Fibroblast of peridontal ligament (primary cell): ENCODE measurements at regions not wholly inside any gene's neighbourhood (a gene's known extent, or its start where the extent isn't known, plus 50 kb on each side); places are given as distances from the start of the nearest gene placed in this dataset.
"Not testable (repeated sequence)": the region's sequence is repeated elsewhere in the genome, so short reads cannot be mapped to it uniquely, and the experiment has no call there.

ENCODE experiments used
- DNase-seq: peaks from one replicate; pipeline ENCODE4 v3.0.0-alpha.2; 2010; ENCODE audit errors: extremely low read depth

DNA sequence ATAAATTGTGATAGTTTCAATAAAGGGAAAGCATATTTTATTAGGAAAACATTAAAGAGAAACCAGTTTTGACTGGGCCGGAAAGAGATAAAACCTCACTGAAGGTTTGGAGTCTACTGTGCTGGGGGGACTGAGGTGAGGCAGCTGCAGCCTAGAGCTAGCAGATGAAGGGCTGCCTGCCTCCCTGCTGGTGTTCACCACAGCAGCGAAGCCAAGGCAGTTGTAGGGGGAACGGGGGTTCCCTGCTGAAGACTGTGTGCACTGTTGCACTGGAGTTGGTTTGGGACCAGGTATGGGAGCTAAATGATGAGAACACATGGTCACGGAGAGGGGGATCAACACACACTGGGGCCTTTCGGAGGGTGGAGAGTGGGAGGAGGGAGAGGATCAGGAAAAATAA lies 546.5 kb upstream of the SMIM31 start:
- no peak for DNase-seq

DNA sequence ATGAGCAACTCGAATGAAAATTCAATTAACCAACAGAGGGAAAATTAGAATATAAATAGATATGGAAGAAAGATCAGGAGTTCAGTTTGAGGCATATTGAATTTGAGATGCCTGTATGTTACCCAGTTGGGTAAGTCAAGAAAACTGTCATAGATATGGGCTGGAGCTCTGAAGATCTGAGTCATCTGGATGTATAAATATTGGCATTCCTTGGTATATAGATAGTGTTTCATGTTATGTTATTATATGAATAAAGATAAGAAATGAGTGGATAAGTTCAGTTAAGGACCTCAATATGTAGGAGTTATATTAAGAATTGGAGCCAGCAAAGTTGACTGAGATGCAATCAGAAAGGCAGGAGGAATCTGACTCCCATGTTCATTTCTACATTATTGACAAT lies 543.6 kb upstream of the SMIM31 start:
- no peak for DNase-seq

DNA sequence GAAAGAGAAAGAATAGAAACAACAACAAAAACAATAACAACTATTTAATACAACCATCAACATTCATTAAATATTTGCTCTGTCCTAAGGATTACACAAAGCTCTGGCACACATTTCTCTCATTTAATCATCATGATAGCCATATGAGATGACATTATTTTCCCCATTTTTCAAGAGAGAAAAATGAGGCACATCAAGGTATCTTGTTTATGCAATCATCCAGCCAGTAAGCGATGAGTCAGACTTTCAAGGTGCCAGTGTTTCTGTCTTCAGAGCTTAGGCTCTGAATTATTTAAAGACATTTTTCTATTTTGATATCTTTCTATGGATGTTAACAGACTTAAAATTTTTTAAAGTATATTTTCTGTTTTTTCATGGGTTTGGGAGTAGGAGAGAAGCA lies 541.8 kb upstream of the SMIM31 start:
- DNase-seq, result no peak

DNA sequence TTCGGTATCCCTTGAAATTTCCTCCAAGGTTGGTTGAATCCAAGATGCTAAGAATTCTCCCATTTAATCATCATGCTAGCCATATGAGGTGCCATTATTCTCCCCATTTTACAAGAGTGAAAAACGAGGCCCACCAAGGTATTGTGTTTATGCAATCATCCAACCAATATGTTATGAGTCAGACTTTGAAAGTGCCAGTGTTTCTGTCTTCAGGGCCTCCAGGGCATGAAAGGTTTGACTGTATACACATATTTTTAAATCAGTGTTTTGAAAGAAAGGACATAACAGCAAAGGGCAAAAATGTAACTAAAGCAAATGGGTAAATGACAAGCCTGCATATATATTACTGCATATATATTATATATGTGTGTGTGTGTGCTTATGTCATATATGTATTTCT lies 541.2 kb upstream of the SMIM31 start:
- DNase-seq, result no peak

DNA sequence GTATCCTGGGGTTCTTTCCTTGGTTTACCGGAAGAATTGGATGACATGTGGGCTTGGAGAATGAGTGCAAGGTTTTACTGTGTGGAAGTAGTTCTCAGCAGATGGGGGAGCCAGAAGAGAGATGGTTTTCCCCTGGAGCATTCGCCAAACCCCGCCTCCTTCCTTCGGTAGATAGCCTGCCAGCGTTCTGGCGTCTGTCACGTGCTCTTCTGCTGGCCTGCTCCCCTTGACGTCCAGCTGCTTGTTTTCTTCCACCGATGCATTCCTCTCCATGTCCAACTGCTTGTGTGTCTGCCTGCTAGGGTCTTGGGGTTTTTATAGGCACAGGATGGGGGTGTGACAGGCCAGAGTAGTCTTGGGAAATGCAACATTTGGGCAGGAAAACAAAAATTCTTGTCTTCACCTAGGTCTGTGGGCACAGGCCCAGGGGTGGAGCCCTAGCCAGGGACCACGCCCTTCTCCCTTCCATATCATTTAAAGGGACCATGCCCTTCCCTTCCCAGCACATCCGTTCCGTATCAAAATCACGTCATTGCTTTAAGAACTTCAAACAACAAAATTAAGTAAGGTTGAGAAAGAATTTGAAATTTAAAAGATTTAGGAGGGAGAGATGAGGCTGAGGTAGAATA lies 538.7 kb upstream of the SMIM31 start:
- DNase-seq, result no peak

DNA sequence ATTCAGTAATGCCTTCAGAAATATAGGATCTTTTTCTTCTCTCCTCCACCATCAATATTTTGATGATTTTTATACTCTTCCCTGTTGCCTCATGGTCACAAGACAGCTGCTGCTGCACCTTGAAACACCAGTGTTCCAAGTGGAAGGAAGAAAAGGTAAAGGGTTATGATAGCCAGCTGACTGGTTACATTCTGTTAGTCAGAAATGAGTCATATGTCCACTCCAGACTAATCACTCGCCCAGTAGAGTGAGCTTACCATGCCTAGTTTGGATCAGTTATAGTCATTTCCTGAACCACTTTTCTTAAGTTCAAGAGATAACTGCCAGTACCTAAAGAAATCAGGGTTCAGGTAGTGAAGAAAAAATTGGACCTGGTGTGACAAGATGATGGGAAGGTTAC lies 532.3 kb upstream of the SMIM31 start:
- no peak for DNase-seq

DNA sequence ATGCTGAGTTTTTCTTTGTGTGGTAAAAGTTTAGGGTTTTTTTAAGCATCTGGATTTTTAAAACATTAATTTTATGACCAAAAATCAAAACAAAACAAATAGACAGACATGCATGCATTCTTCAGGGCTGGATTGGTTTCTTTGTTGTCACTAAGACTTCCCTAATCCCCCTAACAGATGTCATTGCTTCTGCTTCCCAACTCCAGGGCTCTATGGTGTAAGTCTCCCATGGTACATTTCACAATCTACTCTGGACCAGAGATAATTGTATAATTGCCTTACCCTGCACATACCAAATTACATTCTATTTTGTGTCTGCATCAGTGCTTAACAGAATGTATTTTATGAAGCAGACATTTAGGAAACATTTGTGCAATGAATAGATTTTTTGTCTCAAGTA lies 529.1 kb upstream of the SMIM31 start:
- DNase-seq, result no peak

DNA sequence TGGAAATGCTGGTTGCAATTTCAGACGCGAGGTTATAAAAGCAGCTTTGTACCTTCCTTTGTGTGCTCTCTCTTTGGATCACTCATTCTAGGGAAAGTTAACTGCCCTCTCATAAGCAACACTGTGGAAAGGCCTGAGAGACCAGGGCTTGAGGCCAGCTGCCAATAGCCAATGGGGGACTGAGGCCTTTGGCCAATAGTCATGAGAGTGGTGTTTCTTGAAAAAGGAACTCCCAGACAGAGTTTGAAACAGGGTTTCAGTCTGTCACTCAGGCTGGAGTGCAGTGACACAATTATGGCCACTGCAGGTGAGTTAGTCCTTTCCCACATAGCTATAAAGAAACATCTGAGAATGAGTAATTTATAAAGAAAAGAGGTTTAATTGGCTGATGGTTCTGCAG lies 524.7 kb upstream of the SMIM31 start:
- no peak for DNase-seq

DNA sequence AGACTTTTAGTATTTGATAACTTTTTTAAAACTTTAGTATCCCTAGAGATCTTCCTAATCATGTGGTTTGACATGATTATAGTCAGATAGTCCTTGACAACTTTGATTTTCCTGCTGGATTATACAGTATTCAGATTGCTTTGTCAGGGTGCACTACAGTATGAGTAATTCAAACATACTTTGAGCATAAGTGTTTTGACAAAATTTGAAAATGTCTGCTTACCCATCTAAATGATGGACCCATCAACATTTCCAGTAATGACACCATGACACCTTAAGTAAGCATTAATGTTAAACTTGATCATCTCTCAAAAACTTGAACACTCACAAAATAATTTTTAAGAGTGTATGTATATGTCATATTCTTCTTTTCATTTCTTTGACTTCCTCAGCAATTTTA lies 514.5 kb upstream of the SMIM31 start:
- no peak for DNase-seq

DNA sequence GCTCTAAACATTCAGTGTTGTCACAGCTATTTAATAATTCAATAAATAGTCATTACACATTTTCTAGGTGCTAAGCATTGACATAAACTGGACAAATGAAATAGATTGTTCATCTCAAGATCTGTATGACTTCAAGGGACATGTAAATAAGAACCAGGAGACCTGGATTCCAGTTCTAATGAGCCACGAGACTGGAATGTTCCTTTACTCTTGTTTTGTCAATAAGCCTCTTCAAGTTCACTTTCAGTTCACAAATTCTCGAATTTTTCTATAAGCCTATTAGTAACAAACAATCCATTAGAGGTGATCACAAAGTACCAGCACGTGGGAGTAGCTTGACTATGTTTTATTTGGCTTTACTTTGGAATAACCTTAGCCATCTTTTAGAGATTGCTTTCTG lies 514.0 kb upstream of the SMIM31 start:
- DNase-seq, result no peak

DNA sequence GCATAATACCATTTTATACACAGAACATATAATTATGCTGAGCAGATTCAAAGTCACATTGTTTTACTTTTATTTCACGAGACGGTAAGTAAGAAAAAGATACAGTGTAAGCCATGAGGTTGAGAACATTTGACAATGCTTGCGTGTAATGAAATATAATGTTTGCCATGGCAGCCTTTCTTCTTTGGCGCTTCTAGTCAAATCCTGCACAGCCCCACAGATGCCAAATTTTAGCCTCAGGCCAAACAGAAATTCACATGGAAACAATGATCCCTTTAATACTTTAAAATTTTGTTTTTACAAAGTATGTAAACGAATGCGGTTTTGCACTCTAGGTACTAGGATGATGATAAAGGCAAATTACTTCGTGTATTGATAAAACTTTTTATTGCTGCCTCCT lies 502.7 kb upstream of the SMIM31 start:
- DNase-seq, result no peak

DNA sequence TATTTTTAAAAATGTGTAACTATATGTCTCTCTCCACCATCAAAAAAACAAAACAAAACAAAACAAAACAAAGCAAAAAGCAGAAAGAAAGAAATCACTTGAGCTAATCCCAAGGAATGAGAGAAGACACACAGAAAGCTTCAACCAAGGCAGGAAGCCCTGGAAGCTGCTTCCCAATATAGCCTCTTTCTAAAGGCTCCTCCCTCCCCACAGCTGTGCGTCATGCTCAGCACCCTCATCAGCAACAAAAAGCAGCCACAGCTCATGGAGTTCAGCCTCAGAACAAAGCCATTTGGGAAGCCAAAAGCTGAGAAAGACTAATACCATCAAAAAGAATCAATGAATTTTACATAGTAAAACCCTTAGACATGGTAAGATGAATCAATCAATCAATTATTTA lies 501.6 kb upstream of the SMIM31 start:
- no peak for DNase-seq

DNA sequence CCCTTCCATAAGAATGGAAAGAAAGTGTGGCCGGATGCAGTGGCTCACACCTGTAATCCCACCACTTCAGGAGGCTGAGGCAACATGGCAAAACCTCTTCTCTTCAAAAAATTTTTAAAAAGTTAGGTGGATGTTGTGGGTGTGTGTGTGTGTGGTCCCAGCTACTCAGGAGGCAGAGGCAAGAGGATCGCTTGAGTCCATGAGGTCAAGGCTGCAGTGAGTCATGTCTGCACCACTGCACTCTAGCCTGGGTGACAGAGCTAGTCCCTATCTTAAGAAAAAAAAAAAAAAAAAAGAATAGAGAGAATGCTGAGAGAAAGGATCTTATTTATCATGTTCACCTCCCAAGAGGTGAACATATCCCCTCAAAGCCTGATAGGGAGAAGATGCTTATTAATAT lies 492.1 kb upstream of the SMIM31 start:
- no peak for DNase-seq

DNA sequence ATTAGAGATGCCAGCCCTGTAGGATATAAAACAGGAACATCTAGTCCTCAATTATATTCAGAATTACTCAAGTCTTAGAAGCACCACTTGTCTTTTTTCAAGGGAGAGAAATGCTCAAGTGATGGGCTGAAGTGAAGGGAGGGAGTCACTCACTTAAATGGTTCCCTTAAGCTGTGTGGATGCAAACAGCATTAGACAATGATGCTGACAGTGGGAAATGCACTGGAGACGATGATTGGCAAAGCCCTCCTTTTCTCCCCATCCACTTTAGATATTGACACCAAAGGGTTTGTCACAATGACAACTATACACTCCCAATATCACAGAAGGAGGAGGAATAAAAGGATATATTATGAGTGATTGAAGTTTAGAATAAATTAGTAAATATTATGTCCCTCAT lies 491.4 kb upstream of the SMIM31 start:
- not testable (repeated sequence) for DNase-seq

DNA sequence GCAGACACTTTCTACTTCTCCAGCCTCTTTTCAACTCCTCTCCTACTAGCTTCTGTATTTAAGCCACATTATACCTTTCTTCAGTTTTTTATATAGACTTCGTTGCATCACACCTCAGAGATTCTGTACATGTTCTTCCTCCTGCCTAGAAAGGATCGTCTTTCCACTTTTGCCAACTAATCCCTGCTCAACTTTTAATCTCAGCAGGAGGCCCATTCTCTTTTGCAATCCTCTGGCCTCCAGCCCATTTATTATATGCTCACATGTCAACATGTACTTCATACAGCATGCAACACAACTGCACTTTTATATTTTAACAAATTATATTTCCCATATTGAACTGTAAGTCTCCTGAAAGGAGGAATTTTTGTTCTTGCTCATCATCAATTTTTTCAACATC lies 476.5 kb upstream of the SMIM31 start:
- not testable (repeated sequence) for DNase-seq

DNA sequence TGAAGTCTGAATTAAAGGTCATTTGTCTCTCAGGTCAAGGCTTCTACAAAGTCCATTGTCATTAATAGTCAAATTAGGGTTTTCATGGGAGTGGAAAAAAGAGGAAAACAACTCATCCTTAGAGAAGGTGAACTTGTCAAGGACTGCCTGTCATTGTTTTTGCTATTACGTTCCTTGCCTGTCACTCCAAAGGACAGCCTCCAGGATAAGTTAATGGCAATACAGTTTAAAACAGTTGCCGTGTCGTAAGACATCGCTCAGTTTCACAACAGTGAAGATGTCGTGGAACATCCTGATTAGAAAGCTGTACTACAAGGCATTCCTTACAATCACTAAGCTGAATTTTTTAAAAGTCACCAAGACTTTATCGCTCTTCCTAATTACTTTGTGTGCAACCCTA lies 466.8 kb upstream of the SMIM31 start:
- no peak for DNase-seq

DNA sequence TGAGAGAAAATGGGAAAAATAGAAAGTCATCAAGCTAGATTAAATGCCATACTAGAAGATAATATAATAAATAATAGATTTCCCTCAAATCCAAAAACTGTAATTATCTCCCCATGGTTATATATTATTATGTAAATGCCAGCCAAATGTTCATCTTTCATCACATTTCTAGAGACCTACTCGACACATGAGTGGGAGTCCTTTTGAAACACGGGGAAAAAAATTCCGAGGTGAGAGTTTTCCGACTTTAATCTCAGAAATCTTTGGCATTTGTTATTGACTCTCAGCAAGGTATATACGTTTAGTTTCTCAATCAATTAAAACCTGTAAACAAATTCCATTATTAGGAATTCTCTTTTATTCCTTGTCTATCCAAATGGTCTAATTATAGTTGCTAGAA lies 465.4 kb upstream of the SMIM31 start:
- no peak for DNase-seq

DNA sequence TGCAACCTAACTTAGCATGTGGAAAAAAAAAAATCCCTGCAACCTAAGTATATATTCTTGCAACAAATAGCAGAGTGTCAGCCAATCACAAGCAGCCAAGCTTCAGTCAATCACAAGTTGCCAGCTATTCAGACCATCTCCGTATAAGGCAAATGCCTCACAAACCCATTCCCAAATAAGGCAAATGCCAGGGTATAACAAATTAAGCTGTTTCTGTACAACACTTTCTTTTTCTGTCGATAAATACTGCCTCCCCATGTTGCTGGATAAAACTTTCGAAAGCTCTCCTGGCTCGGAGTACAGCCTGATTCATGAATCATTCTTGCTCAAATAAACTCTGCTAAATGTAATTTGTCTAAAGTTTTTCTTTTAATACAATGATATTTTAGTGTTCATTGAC lies 460.7 kb upstream of the SMIM31 start:
- no peak for DNase-seq

DNA sequence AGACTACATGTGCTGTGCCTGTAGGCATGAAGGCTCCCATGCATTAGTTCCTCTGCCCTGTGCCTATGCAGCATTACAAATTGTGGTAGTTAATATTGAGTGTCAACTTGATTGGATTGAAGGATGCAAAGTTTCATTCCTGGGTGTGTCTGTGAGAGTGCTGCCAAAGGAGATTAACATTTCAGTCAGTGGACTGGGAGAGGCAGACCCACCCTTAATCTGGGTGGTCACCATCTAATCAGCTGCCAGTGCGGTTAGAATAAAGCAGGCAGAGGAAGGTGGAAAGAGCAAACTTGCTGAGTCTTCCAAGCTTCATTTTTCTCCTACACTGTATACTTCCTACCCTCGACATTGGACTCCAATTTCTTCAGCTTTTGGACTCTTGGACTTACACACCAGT lies 460.2 kb upstream of the SMIM31 start:
- no peak for DNase-seq

DNA sequence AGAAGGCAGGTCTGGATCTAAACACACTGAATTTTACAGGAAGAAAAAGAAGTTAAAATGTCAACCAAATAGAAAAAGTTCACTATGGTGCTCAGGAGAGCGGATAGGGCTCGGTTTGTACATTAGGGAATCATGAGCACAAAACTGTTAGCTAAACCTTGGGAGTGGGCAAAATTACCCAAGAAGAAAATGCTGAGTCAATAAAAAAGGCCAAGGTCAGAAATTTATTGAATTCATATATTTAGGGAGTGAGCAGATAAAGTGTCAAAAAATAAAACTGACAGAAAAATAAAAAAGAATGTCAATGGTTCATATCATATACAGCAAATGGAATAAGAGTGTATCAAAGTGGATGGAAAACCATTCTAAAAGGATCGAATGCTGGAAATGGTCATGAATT lies 452.5 kb upstream of the SMIM31 start:
- DNase-seq, result no peak

DNA sequence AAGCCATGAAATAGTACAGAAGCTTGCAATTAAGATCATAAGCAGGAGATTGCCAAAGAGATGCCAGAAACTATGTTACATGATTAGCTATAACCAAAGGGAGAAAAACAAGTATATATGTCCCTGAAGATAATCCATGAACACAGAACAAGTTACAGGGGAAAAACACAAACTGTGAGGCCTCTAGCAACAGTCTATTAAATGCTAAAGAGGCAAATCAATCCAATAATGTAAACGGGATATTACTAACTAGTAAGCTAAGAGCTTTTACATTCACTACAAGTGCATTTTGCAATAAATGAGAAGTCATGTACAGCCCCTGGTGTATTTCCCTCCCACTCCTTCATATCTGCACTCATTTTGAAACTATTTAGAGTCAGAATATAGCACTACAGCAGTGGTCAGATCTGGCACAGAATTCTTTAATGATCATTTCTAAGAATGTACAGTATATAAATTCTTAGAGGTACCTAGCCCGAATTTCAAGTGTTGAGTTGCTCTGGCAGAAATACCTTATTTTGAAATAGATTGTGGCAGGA lies 449.8 kb upstream of the SMIM31 start:
- no peak for DNase-seq

DNA sequence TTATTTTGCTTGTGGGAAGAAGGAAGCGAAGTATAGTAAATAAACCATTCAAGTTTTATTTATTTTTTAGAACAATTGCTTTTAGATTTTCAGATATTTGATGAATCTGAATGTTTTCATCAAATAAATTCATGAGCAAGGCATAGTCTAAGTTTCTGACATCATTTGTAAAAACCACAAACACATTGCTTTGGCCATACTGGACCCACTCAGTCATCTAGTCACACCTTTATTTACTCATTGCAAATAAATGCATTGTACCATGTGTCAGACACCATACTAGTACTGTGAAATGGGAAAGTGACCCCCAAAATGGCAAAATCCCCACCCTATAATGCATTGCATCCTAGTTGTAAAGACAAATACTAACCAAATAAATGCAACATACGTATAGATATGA lies 449.1 kb upstream of the SMIM31 start:
- no peak for DNase-seq

DNA sequence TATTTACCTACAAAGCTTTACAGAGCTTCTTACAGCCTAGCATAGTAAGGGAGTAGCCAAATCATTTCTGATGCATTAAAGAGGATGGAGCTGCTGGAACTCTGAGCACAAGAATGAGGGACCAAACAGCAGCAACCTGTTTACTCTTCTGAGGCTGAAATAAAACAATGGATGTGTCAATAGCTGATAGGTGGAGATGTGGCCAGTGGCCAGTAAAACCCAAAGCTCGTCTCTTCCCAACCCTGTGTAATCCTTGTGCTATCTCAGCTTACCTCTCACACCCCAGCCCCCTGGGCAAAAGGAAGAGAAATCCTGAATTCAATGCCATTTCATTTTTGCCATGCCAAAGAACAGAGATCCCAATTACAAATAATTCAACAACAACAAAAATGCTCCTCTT lies 446.7 kb upstream of the SMIM31 start:
- DNase-seq, result no peak

DNA sequence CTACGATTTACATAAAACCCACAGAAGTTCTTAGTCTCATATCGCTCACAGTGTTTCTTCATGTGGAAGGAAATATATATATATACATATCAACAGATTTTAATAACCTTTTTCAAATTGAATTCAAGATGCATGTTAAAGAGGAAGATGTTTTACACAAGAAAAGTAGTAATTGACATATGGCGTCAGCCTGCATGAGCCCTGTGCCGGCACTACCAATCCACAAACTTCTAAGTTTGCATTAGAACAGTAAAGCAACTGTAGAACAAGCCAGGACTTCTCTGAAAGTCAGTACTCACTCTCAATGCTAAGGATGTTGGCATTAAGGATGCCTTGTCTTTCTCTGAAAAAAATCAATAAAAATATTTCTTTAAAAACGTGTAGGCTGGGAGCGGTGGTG lies 441.3 kb upstream of the SMIM31 start:
- DNase-seq, result no peak
